Thyroid gland (tissue), 4 donors: ENCODE measurements at regions not wholly inside any gene's neighbourhood (a gene's known extent, or its start where the extent isn't known, plus 50 kb on each side); places are given as distances from the start of the nearest gene placed in this dataset.

Experiments used
- DNase-seq, 2 donors: peaks; one replicate each; pipeline ENCODE4 v3.0.0-alpha.2; 2019
- H3K27ac ChIP-seq, 3 donors: fragments of 200-600 bp; sonication (generic); 1 replicate in 2 of 3; 2 replicates in 1 of 3; pipeline ENCODE4 v1.5.1; 2016 to 2019; ENCODE audit warnings: mild to moderate bottlenecking in 1 of 3, moderate library complexity in 1 of 3
- H3K27me3 ChIP-seq: fragments of 200-600 bp; sonication (generic); one replicate; pipeline ENCODE4 v1.5.1; 2019
- H3K36me3 ChIP-seq, 2 donors: fragments of 200-600 bp; sonication (generic); one replicate each; pipeline ENCODE4 v1.5.1; 2016 to 2019
- H3K4me1 ChIP-seq, 2 donors: fragments of 200-600 bp; sonication (generic); one replicate each; pipeline ENCODE4 v1.5.1; 2017 to 2019
- H3K4me3 ChIP-seq, 3 donors: fragments of 200-600 bp; sonication (generic); replicated peaks in 1 of 3; 1 replicate in 2 of 3; 2 replicates in 1 of 3; pipeline ENCODE4 v1.5.1; 2016; ENCODE audit warnings: mild to moderate bottlenecking in 1 of 3
- H3K9me3 ChIP-seq: fragments of 200-600 bp; sonication (generic); one replicate; pipeline ENCODE4 v1.5.1; 2017
- CTCF ChIP-seq, 6 experiments: fragments of 200-600 bp in 3 of 6; fragments of 450-650 bp in 3 of 6; sonication (generic) in 3 of 6; IDR thresholded peaks; one replicate each; pipeline ENCODE4 v1.5.1; 2016 to 2019; ENCODE audit warnings: antibody characterized with exemption in 6 of 6, mild to moderate bottlenecking in 2 of 6, inconsistent platforms in 1 of 6, moderate library complexity in 1 of 6
- POLR2A ChIP-seq, 2 donors: fragments of 450-650 bp; IDR thresholded peaks; one replicate each; pipeline ENCODE4 v1.6.1; 2017; ENCODE audit warnings: antibody characterized with exemption in 2 of 2, mild to moderate bottlenecking in 2 of 2, moderate library complexity in 1 of 2
- WGBS, 2 donors: methylation state at CpG; one replicate each; pipeline ENCODE4 v1.1.5; 2017; 5-methylcytosine and 5-hydroxymethylcytosine counted together
- intact Hi-C: fragments of 100-400 bp; cut with DNase I; formaldehyde crosslinking; loops from one replicate; pipeline ENCODE4 v1.15.1; 2023

DNA sequence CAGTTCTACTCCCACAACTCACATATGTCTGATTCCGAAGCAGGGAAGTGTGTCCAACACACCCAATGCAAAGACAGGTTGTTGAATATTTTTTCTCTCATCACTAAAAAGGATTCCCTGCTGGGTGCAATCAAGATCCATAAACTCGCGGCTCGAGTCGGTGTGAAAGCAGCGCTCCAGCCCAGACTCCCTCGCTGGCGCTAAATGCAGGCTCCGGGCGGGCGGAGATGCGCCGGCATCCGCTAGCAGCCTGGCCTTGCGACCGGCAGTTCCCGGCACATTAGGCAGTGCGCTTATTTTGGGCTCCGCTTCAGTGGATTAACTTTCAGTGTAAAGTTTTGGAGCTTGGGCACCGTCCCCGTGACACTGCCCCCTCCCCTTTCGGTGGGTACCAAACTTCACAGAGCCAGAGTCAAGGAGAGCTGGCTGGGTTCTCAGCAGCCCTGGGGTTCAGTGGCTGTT, 87.7 kb upstream of the POU3F1 start:
- TF ChIP-seq CTCF (IDR thresholded peaks at IDR 0.05): no peak
- no peak for TF ChIP-seq POLR2A (IDR thresholded peaks at IDR 0.05)
- Histone ChIP-seq H3K36me3 (no peaks in the 10 kb centered on the region), H3K27me3 (no peaks in the 10 kb centered on the region), H3K4me3 (no peak overlapping the region), H3K9me3 (no peaks in the 10 kb centered on the region), H3K27ac (no peak overlapping the region), H3K4me1 (peaks cover 0 to 10% of the 10 kb centered on the region in 2 donors)
- 7 to 13% methylated on average over 20 to 22 of the region's 22 CpGs for WGBS, 2 donors
- intact Hi-C loops: no loop called here
- no peak for DNase-seq

DNA sequence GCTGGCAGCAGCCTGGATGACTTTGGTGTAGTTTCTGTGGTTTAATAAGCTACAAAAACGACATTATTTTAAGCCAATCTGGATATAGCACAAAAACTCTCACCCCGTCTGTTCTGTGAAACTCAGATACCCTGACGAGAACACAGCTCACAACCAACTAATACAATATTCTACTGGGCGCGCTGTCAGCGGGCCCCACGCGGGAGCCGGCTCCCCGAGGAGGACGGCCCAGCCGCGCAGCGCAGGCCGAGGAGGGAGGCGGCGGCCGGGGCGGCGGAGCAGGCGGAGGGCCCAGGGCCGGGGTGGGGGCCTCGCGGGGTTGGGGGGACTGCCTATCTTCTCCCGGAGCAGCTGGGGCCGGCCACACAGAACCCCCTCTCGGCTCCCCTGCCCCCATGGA, 87.2 kb upstream of the POU3F1 start:
- Histone ChIP-seq H3K4me1 (peaks cover 0 to 6% of the 10 kb centered on the region in 2 donors), H3K9me3 (no peaks in the 10 kb centered on the region), H3K4me3 (no peak overlapping the region), H3K27me3 (no peaks in the 10 kb centered on the region), H3K27ac (no peak overlapping the region), H3K36me3 (no peaks in the 10 kb centered on the region)
- no peak for TF ChIP-seq CTCF (IDR thresholded peaks at IDR 0.05)
- TF ChIP-seq POLR2A (IDR thresholded peaks at IDR 0.05): no peak
- 11 to 16% methylated on average over 6 to 27 of the region's 27 CpGs for WGBS, 2 donors
- no peak for DNase-seq
- intact Hi-C loops: no loop called here

DNA sequence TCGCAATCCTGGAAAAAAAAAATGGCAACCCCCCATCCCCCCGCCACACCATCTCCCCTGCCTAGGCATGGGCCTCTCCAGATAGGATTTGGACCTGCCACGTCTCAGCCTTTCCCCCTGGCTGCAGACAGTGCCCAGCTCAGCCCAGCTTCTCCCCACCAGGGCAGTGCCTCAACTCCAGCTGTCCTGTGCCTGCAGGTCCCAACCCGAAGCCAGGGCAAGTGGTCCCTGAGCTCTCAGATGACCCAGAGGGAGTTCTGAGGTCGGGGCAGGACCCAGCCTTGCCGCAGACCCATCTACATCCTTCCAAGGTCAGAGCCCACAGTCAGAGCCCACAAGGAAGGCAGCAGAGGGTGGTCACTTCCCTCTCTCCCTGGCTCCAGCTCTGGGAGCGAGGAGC, 86.7 kb upstream of the POU3F1 start:
- DNase-seq: no peak
- WGBS, 2 donors: 74 to 79% methylated on average over 4 to 7 of the region's 7 CpGs
- Histone ChIP-seq H3K27me3 (no peaks in the 10 kb centered on the region), H3K9me3 (no peaks in the 10 kb centered on the region), H3K27ac (no peak overlapping the region), H3K36me3 (no peaks in the 10 kb centered on the region), H3K4me1 (peaks cover 0 to 1% of the 10 kb centered on the region in 2 donors), H3K4me3 (no peak overlapping the region)
- intact Hi-C loops: no loop called here
- TF ChIP-seq CTCF (IDR thresholded peaks at IDR 0.05): no peak
- TF ChIP-seq POLR2A (IDR thresholded peaks at IDR 0.05): no peak

GRCh38 chr1:38132681-38133080, 86.1 kb upstream of the POU3F1 start:
- H3K27ac ChIP-seq: no peak overlapping the region
- intact Hi-C loops: no loop called here
- TF ChIP-seq POLR2A (IDR thresholded peaks at IDR 0.05) (no peak), CTCF (IDR thresholded peaks at IDR 0.05) (no peak)
- no peak overlapping the region for H3K4me3 ChIP-seq
- H3K27me3 ChIP-seq: no peaks in the 10 kb centered on the region
- DNase-seq: no peak
- 90 to 92% methylated on average over 6 of the region's 6 CpGs for WGBS, 2 donors
- H3K9me3 ChIP-seq: no peaks in the 10 kb centered on the region
- H3K4me1 ChIP-seq: no peaks in the 10 kb centered on the region
- H3K36me3 ChIP-seq: no peaks in the 10 kb centered on the region

DNA sequence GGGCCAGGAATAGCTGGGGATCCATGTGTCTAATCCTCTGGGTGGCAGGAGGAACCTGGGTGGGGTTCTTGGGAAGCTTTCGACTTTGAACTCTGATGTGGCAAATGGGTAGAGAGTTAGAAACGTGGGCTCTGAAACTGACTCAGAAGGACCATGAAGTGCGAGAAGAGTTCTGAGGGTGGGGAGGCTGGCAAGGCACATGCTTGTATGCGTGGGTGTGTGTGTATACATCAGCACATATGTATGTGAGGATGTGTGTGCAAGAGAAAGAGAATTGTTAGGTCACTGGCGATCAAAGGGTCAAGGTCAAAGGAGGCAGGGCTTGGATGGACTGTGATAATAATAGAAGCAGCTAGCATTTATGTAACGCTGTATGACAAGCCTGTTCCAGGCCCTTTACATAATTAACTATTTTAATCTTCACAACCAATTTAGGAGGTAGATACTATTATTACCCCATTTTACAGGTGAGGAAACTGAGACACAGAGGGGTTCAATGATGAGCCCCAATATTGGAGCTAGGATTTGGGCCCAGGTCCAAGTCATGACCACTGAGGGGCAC, 84.5 kb upstream of the POU3F1 start:
- no peak for DNase-seq
- intact Hi-C loops: no loop called here
- Histone ChIP-seq H3K27me3 (no peaks in the 10 kb centered on the region), H3K4me1 (no peaks in the 10 kb centered on the region), H3K4me3 (no peak overlapping the region), H3K36me3 (no peaks in the 10 kb centered on the region), H3K27ac (no peak overlapping the region), H3K9me3 (no peaks in the 10 kb centered on the region)
- no peak for TF ChIP-seq POLR2A (IDR thresholded peaks at IDR 0.05)
- no peak for TF ChIP-seq CTCF (IDR thresholded peaks at IDR 0.05)
- 75 to 90% methylated on average over 6 of the region's 6 CpGs for WGBS, 2 donors
